Muscle layer of duodenum (tissue), 2 donors: ENCODE measurements at regions not wholly inside any gene's neighbourhood (a gene's known extent, or its start where the extent isn't known, plus 50 kb on each side); places are given as distances from the start of the nearest gene placed in this dataset.

Experiments
- H3K27ac ChIP-seq: one replicate; pipeline ENCODE4 v1.7.0; 2013; ENCODE audit warnings: mild to moderate bottlenecking, low read length
- H3K27me3 ChIP-seq: one replicate; pipeline ENCODE4 v1.7.0; 2013; ENCODE audit warnings: low read depth, mild to moderate bottlenecking, control low read depth, low read length
- H3K36me3 ChIP-seq, 2 donors: one replicate each; pipeline ENCODE4 v1.7.0; 2013; ENCODE audit warnings: low read length in 2 of 2, control low read depth in 1 of 2, mild to moderate bottlenecking in 1 of 2; ENCODE audit not compliant: insufficient read depth in 2 of 2, control insufficient read depth in 1 of 2
- H3K4me1 ChIP-seq, 2 donors: one replicate each; pipeline ENCODE4 v1.7.0; 2013; ENCODE audit warnings: low read length in 2 of 2, mild to moderate bottlenecking in 2 of 2, control low read depth in 1 of 2, moderate library complexity in 1 of 2; ENCODE audit not compliant: insufficient read depth in 2 of 2, control insufficient read depth in 1 of 2
- H3K4me3 ChIP-seq, 2 donors: one replicate each; pipeline ENCODE4 v1.7.0; 2013; ENCODE audit warnings: low read length in 2 of 2, low read depth in 1 of 2, mild to moderate bottlenecking in 1 of 2
- H3K9me3 ChIP-seq, 2 donors: one replicate each; pipeline ENCODE4 v1.7.0; 2013; ENCODE audit warnings: low read length in 2 of 2, control low read depth in 1 of 2, mild to moderate bottlenecking in 1 of 2; ENCODE audit not compliant: control insufficient read depth in 1 of 2
- donor health status: healthy.

- Histone ChIP-seq H3K27me3 (no peaks in the 10 kb centered on the region), H3K36me3 (no peaks in the 10 kb centered on the region), H3K4me1 (no peaks in the 10 kb centered on the region), H3K4me3 (no peak overlapping the region), H3K9me3 (no peaks in the 10 kb centered on the region), H3K27ac (no peak overlapping the region)
Observed at GRCh38 chr3:80297720-80298119, 529.9 kb upstream of the ROBO1 start.

GRCh38 chr3:80285388-80285787 lies 517.6 kb upstream of the ROBO1 start:
- Histone ChIP-seq H3K9me3 (no peaks in the 10 kb centered on the region), H3K36me3 (no peaks in the 10 kb centered on the region), H3K27me3 (no peaks in the 10 kb centered on the region), H3K4me3 (no peak overlapping the region), H3K4me1 (no peaks in the 10 kb centered on the region), H3K27ac (no peak overlapping the region)

GRCh38 chr3:80283783-80284182 lies 516.0 kb upstream of the ROBO1 start:
- no peaks in the 10 kb centered on the region for H3K36me3 ChIP-seq
- H3K27ac ChIP-seq, result no peak overlapping the region
- H3K27me3 ChIP-seq, result no peaks in the 10 kb centered on the region
- H3K4me3 ChIP-seq, result no peak overlapping the region
- H3K4me1 ChIP-seq, result no peaks in the 10 kb centered on the region
- H3K9me3 ChIP-seq, result no peaks in the 10 kb centered on the region

- Histone ChIP-seq H3K27me3 (no peaks in the 10 kb centered on the region), H3K27ac (no peak overlapping the region), H3K9me3 (no peaks in the 10 kb centered on the region), H3K4me1 (no peaks in the 10 kb centered on the region), H3K4me3 (no peak overlapping the region), H3K36me3 (no peaks in the 10 kb centered on the region)
Observed at GRCh38 chr3:80278056-80278455, 510.3 kb upstream of the ROBO1 start.

GRCh38 chr3:80275120-80275519 lies 507.3 kb upstream of the ROBO1 start:
- Histone ChIP-seq H3K27ac (no peak overlapping the region), H3K9me3 (no peaks in the 10 kb centered on the region), H3K4me1 (no peaks in the 10 kb centered on the region), H3K27me3 (no peaks in the 10 kb centered on the region), H3K36me3 (no peaks in the 10 kb centered on the region), H3K4me3 (no peak overlapping the region)

- H3K36me3 ChIP-seq, result no peaks in the 10 kb centered on the region
- no peaks in the 10 kb centered on the region for H3K4me1 ChIP-seq
- no peaks in the 10 kb centered on the region for H3K9me3 ChIP-seq
- H3K27me3 ChIP-seq, result no peaks in the 10 kb centered on the region
- no peak overlapping the region for H3K27ac ChIP-seq
- no peak overlapping the region for H3K4me3 ChIP-seq
Observed at GRCh38 chr3:80263260-80263659, 495.5 kb upstream of the ROBO1 start.

GRCh38 chr3:80261082-80261481 lies 493.3 kb upstream of the ROBO1 start:
- Histone ChIP-seq H3K4me1 (no peaks in the 10 kb centered on the region), H3K4me3 (no peak overlapping the region)

GRCh38 chr3:80259736-80260135 lies 491.9 kb upstream of the ROBO1 start:
- Histone ChIP-seq H3K9me3 (no peaks in the 10 kb centered on the region), H3K36me3 (no peaks in the 10 kb centered on the region), H3K27me3 (no peaks in the 10 kb centered on the region), H3K4me3 (no peak overlapping the region), H3K27ac (no peak overlapping the region), H3K4me1 (no peaks in the 10 kb centered on the region)

More at GRCh38 chr3:80261082-80261481, 493.3 kb upstream of the ROBO1 start:
- H3K27ac ChIP-seq, result no peak overlapping the region
- no peaks in the 10 kb centered on the region for H3K36me3 ChIP-seq
- H3K9me3 ChIP-seq, result no peaks in the 10 kb centered on the region
- no peaks in the 10 kb centered on the region for H3K27me3 ChIP-seq

GRCh38 chr3:80252113-80252512 lies 484.3 kb upstream of the ROBO1 start:
- Histone ChIP-seq H3K27me3 (no peaks in the 10 kb centered on the region), H3K9me3 (peaks cover 0 to 4% of the 10 kb centered on the region in 2 donors), H3K36me3 (no peaks in the 10 kb centered on the region), H3K4me1 (no peaks in the 10 kb centered on the region), H3K27ac (no peak overlapping the region), H3K4me3 (no peak overlapping the region)

GRCh38 chr3:80247766-80248165 lies 480.0 kb upstream of the ROBO1 start:
- Histone ChIP-seq H3K36me3 (no peaks in the 10 kb centered on the region), H3K9me3 (peaks cover 0 to 4% of the 10 kb centered on the region in 2 donors), H3K4me1 (no peaks in the 10 kb centered on the region), H3K4me3 (no peak overlapping the region), H3K27me3 (no peaks in the 10 kb centered on the region), H3K27ac (no peak overlapping the region)

- Histone ChIP-seq H3K27ac (no peak overlapping the region), H3K4me1 (no peaks in the 10 kb centered on the region), H3K27me3 (no peaks in the 10 kb centered on the region), H3K4me3 (no peak overlapping the region), H3K36me3 (no peaks in the 10 kb centered on the region), H3K9me3 (peaks cover 0 to 2% of the 10 kb centered on the region in 2 donors)
Observed at GRCh38 chr3:80244390-80244789, 476.6 kb upstream of the ROBO1 start.

GRCh38 chr3:80241791-80242190 lies 474.0 kb upstream of the ROBO1 start:
- Histone ChIP-seq H3K9me3 (no peaks in the 10 kb centered on the region), H3K27me3 (no peaks in the 10 kb centered on the region)

More at GRCh38 chr3:80241791-80242190, 474.0 kb upstream of the ROBO1 start:
- H3K4me3 ChIP-seq, result no peak overlapping the region
- no peaks in the 10 kb centered on the region for H3K4me1 ChIP-seq
- no peak overlapping the region for H3K27ac ChIP-seq
- no peaks in the 10 kb centered on the region for H3K36me3 ChIP-seq
